Gastroesophageal sphincter (tissue), 3 donors: ENCODE measurements at regions not wholly inside any gene's neighbourhood (a gene's known extent, or its start where the extent isn't known, plus 50 kb on each side); places are given as distances from the start of the nearest gene placed in this dataset.

ENCODE experiments used
- CTCF ChIP-seq, 4 experiments: fragments of 200-600 bp in 2 of 4; fragments of 450-650 bp in 2 of 4; sonication (generic) in 1 of 4; IDR thresholded peaks; one replicate each; pipeline ENCODE4 v1.5.1; 2017 to 2019; ENCODE audit warnings: antibody characterized with exemption in 4 of 4, mild to moderate bottlenecking in 2 of 4, moderate library complexity in 2 of 4
- EP300 ChIP-seq: sonication (generic); formaldehyde crosslinking; IDR thresholded peaks from one replicate; pipeline ENCODE4 v1.6.1; 2017; ENCODE audit warnings: antibody characterized with exemption, mild to moderate bottlenecking
- POLR2A ChIP-seq, 2 donors: fragments of 450-650 bp; IDR thresholded peaks; one replicate each; pipeline ENCODE4 v1.6.1; 2017; ENCODE audit warnings: antibody characterized with exemption in 2 of 2, mild to moderate bottlenecking in 2 of 2, moderate library complexity in 1 of 2

- TF ChIP-seq POLR2A (IDR thresholded peaks at IDR 0.05) (no peak), CTCF (IDR thresholded peaks at IDR 0.05) (no peak), EP300 (no peak)
Observed at GRCh38 chr9:23467276-23467675, 358.8 kb downstream of the ELAVL2 start.
